Mammary epithelial cell (primary cell): ENCODE measurements at regions not wholly inside any gene's neighbourhood (a gene's known extent, or its start where the extent isn't known, plus 50 kb on each side); places are given as distances from the start of the nearest gene placed in this dataset.

Source experiments
- CTCF ChIP-seq, 2 donors: IDR thresholded peaks in 1 of 2; conservative IDR thresholded peaks in 1 of 2; 2 replicates each; pipeline ENCODE4 v1.5.1; 2011 to 2012; ENCODE audit warnings: inconsistent platforms in 2 of 2, low read length in 2 of 2, mild to moderate bottlenecking in 2 of 2, control low read depth in 1 of 2, low read depth in 1 of 2; ENCODE audit not compliant: insufficient read depth in 1 of 2; ENCODE audit errors: extremely low read depth in 1 of 2
- EZH2 ChIP-seq: IDR thresholded peaks from 2 replicates; pipeline ENCODE4 v1.6.1; 2012; ENCODE audit warnings: low read length, inconsistent platforms, borderline replicate concordance

GRCh38 chr7:49344556-49344955 is 420.2 kb downstream of the CDC14C start:
- no peak for TF ChIP-seq CTCF (conservative IDR thresholded peaks at IDR 0.05 in 1 of 2, IDR thresholded peaks at IDR 0.05 in 1 of 2; ENCODE audit: extremely low read depth in 1 of 2, insufficient read depth in 1 of 2, low read depth in 1 of 2, low read length in 2 of 2)
- no peak for TF ChIP-seq EZH2
